ENCODE measurements at regions not wholly inside any gene's neighbourhood (a gene's known extent, or its start where the extent isn't known, plus 50 kb on each side); places are given as distances from the start of the nearest gene placed in this dataset.
A peak's percentile ranks its signal among the peaks of the same experiment; 100 is the strongest.

DNA sequence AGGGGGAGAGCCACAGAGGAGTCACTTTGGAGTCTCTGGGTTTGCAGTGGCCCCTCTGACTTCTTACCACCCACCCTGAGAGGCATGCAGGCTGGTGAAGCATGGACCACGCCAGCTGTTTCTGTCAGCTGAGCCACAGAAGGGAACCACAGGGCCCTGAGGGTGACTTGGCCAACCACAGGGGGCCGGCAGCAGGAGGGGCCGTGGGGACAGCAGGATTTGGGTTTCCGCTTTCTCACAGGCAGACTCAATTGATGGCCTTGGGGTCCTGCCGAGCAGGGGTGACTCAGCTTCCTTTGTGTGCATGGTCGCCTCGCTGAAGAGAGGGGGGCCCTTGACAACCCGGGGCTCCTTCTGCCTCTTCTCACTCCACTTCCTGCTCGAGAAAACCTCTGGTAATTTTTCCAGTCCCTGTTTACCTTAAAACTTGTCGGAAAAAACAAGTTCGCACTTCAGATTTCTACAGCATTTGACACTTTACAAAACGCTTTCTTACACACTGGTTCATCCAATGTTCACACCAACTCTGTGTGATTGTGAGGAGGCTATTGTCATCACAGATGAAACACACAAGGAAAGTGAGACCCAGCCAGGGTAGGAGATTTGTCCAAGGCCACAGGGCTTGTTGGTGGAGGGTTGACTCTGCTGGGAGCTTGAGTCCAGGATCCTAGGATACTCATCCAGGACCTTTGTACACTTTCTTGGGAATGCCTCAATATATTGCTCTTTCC, 311.2 kb downstream of the LPIN1 start:
- DNase-seq (ENCODE audit: low read depth in 3 of 3), result peak in 1 of 3 experiments; percentile 5

DNA sequence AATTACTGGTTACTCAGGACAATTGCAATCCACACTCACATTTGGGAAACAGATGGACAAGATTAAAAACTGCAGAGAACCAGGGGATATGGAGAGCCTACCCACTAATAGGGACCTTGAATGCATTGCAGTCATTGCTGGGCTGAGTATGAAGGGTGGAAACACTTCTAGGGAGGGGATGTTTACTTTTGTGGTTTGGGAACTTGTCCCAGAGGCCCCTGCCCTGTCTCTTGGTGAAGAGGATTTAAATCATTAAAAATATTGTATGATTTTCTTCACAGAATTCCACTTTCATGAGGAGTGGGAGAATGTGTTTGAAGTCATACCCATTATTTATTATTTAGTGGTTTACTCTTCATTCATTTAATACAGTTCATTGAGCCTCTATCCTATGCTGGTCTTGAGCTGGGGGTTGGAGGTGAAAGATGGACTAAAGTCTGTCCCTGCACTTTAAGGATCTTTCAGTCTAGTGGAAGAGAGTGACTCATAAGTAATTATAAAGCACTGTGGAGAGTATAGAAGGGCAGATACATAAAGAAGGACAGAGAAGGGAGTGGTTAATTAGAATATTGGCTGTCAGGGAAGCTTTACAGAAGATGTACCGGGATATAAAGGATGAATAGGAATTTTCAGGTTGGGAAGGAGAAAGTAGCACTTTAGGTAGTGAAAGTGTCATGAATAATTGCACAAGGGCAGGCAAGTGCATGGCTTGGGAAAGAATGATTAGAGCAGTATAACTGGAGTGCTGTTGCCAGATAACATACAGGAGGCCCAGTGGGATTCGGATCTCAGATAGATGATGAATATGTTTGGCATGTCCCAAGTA, 313.4 kb downstream of the LPIN1 start:
- DNase-seq (ENCODE audit: low read depth in 3 of 3), result no peak

DNA sequence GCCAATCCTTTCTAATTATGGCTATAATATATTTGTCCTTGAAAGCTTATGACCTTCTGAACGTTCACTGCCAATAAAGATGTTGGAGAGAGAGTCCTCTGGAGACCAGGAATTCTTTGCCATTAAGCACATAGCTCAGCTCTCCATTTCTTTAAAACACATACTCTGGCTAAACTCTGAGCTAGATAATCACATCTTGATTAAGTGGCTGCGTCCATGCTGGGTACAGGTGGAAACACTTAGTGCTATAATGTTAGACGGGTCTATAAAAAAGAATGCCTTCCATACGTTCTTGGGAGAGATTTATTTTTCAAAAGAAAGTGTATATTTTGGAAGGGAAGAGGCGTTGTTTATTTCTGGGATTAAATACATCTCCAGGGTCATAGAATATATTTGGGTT, 314.5 kb downstream of the LPIN1 start:
- DNase-seq (ENCODE audit: low read depth in 3 of 3), result no peak

DNA sequence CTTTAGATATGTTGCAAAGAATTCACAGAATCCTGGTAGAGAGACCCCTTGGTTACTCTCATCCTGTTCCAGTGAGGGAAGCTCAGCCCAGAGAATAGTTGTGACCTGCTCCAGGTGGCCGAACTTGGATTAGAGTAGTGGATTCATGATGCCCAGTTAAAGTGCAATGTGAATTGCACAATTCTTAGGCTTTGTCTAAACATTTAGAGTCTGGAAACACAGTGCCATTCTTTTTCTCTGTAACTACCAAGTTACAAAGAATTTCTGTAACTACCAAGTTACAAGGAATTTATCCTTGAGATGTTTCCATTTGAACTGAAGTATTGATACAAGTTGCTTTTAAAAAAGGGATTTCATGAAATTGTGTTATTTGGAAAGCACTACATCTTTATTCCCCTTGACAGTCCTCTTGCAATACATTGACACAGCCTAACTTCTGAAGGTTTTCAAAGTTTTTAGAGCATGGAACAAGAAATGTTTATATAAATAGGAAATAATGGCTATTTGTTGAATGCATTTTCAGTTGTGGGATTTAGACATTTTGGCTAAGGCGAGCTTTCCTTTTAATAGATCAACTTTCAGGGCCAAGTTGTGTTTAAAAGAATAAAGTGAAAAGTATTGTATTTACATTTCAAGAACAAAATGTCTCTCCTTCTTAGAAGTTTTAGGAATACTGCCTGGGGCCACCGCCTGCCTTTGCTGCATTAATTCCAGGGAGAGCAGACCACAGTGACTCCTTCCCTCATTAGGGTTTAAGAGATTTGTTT, 315.0 kb downstream of the LPIN1 start:
- DNase-seq (ENCODE audit: low read depth in 3 of 3), result no peak

DNA sequence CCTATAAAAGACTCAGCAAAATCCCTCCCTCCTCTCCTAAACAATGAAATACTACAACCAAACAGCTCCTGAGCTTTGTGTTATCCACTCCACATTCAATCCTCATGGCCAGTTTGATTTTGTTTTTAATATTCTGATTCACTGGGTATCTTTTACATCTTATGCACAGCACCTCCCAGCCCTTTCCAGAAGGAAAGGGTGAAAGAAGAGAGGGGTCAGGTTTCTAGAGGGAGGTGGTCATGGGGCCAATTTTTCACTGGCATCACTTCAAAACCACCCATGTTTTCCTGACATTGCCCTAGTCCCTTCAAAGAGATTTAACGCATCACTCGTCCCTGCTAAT, 315.6 kb downstream of the LPIN1 start:
- DNase-seq (ENCODE audit: low read depth in 3 of 3), result no peak

DNA sequence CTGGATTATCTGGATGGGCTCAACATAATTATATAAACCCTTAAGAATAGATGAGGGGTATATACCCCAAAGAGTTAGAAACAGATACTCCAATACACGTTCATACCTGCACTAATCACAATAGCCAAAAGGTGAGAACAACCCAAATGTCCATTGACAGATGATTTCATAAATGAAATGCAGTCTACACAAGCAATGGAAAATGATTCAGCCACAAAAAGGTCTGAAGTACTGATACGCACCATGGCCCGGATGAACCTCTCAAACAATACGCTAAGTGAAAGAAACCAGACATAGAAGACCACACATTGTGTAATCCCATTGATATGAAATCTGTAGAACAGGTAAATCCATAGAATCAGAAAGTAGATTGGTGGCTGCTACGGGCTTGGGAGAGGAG, 316.8 kb downstream of the LPIN1 start:
- no peak for DNase-seq (ENCODE audit: low read depth in 3 of 3)

DNA sequence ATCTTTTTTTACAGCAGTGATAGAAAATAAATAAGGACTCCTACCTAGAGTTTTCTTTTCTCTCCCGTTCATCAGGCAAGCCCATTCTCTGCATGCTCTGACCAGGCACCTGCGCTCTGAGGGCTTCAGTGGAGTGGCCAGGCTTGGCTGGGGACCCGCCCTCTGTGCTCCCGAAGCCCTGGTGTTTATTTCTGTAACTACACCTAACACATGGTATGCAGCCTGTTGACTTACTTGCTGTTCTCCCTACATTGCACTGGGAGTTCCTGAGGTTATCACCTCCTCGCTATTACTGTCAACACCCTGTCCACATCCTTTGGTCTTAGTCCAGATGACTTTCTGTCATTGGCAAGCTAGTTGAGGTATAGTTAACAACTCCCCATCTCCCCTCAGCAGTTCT, 317.7 kb downstream of the LPIN1 start:
- DNase-seq (ENCODE audit: low read depth in 3 of 3), result no peak

DNA sequence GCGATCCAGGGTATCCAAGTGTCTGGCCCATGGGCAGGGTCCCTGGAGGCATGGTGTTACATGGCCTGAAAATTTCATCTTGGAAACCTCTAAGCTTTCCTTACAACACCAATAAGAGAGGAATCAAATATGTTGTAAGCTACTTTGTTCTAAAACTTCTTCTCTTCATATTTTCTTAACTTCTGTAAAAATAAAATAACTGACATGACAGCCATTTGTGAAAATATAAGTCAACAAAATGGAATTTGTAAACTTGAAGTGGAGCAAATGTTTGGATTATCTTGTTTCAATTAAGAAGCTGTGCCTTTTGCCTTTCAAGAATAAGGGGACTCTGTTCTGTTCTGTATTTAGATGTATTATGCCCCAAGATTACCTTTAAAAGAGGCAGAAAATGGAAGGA, 319.7 kb downstream of the LPIN1 start:
- DNase-seq (ENCODE audit: low read depth in 3 of 3), result no peak

DNA sequence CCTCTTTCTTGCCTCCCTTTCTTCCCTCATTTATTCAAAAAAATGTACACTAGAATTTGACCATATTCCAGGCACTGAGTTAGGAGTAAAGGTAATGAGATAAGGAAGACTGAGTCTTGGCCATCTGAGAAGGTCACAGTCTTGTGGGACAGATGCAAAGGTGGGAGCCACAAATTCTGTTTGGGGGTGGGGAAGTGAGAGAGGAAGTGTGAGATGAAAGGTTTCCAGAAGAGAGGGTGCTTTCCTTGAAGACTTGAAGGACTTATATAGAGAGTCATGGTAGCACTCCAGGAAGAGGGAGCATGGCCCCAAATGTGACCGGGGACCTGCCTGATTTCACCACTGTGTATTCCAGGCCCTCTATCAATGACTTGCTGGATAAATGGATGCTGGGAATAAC, 320.6 kb downstream of the LPIN1 start:
- DNase-seq (ENCODE audit: low read depth in 3 of 3), result no peak

DNA sequence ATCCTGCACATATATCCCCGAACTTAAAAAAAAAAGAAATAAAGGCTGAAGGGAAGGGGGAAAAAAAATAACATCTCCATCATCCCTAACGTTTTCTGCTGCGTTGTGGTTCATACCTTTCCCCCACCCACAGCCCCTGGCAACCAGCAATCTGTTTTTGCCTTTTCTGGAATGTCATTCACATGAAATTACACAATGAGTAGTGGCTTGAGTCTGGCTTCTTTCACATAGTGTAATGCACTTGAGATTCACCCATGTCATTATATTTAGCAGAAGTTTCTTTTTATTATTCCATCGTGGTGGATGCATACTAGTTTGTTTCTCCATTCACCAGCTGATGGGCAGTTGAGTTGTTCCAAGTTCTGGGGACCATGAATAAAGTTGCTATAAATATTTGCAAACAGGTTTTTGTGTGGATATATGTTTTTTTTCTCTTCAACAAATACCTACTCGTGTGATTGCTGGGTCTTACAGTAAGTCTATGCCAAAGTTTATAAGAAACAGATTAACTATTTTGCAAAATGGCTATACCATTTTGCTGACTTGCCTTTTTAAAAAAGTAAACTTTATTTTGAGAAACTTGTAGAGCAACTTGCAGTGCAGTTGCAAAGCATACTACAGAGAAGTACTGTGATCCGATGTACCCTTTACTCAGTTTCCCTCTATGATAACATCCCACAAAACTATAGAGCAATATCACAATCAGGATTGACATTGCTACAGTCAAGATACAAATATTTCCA, 322.5 kb downstream of the LPIN1 start:
- no peak for DNase-seq (ENCODE audit: low read depth in 3 of 3)

DNA sequence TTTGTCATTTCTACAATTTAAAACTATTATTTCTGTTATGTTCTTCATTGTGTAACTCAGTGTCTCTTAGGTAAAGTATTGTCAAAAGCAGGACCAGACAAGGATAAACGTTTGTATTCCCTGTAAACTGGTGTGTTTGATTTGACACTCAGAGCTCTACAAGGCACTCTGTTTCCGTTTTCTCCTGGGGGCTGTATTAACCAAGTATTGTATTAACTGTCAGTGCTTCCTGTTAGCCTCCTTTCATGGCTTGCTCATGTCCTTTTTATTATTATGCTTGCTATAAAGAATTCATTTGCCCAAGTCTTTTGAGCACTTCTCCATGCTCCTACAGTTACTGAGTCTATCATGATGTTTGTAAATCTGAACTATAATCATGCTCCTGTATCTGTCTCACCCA, 323.7 kb downstream of the LPIN1 start:
- no peak for DNase-seq (ENCODE audit: low read depth in 3 of 3)

DNA sequence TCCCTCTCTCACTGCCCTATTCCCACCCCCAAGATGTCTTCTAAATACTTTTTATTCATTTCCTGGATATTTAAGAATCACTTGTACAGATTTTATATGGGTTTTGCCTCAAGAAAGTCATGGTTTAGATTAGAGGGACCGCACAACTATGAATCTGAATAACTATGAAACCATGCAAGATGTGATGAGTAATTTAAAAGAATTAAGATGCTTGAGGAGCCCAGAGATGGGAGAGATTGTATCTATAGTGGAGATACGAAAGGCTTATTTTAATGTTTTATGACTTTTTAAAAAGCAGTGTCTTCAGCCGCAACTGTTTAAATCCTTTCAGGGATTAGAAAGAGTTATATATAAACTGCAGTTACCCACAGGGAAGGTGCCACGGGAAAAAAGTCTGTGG, 324.1 kb downstream of the LPIN1 start:
- DNase-seq (ENCODE audit: low read depth in 3 of 3), result no peak

DNA sequence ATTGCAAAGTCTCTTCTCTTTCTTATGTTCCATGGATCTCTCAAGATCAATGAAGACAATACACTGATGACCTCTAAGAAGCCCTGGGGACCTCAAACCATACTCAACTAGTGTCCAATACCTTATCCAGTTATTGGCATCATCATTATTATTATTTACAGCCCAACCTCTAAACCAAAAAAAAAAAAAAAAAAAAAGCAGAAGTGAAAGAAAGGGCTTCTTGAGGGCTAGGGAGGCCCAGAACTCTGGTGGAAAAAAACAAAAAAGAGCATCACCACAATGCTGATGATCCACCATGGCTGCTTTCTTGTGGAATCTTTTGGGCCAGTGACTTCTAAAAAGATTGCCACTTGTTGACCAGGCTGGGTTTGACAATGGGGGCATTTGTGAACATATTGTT, 324.9 kb downstream of the LPIN1 start:
- no peak for DNase-seq (ENCODE audit: low read depth in 3 of 3)

DNA sequence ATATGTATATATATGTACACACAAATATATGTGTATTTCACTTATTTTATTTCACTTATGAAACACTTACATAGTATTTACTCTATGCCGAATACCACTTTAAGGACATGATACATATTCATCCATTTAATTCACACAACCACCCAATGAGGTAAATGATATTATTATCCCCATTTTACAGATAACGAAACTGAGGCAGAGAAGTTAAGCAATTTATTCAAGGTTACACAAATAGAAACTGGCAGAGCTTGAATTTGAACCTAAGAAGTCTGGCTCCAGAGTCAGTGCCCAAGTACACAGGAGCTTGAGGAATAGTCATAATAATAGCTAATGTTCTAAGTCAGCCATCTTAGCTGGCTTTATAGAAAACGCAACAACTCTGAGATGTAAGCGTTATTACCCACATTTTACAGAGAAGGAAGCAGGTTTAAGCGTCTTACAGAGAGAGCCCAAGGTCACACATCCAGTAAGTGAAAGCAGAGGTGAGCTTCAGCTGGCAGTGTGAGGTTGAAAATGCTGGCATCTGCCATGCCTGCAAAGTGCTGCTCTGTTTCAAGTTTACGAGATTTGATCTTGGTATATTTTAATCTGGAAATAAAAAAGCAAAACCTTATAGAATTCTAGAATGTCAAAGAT, 326.9 kb downstream of the LPIN1 start:
- no peak for DNase-seq (ENCODE audit: low read depth in 3 of 3)

DNA sequence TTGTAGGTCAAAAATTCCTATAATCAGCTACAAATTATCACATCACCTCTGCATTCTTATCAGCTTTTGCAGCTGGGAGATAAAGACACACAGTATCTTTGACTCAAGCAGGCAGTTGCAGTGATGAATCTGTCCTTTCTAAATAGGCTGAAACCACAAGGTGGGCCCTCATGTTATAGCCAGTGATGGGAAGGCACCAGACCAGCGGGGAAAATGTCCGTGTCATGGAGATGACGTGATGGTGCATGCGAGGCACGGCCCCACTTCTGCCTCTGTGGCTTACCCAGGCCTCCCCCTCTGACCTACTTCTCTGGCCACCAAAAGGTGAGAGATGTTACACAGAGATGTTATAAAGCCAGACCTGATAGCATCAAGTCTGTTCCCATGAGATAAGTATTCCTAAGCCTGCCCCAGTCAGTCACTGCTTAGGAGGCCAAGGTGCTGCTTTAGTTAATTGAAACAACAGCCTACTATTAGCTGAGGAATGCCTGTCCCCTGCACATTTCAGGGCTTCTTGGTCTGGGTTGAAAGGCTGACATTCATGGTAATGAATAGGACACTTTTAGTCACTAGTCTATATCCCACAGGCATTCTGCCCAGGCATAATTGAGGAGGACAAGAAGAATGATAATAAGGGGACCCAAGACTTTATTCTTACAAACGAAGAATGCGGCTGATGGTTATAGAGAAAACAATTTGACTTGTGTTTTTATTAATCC, 327.9 kb downstream of the LPIN1 start:
- DNase-seq (ENCODE audit: low read depth in 3 of 3), result no peak

DNA sequence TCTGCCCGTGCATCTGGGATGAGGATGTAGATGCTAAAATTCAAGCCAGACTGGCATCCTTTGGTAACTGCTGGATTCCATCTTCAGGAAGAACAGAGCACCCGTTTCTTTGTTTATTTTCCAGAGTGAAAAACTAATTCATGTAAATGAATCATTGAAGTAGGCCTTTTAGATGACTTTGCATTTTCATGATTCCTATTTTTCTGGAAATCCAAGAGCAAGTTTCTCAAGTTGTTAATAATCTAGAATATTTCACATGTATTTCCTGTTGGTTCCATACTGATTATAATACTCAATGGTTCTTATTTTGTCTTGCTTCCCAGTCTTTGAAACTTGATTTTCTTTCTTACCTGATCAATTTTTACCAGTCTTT, 328.4 kb downstream of the LPIN1 start:
- DNase-seq (ENCODE audit: low read depth in 3 of 3), result no peak

DNA sequence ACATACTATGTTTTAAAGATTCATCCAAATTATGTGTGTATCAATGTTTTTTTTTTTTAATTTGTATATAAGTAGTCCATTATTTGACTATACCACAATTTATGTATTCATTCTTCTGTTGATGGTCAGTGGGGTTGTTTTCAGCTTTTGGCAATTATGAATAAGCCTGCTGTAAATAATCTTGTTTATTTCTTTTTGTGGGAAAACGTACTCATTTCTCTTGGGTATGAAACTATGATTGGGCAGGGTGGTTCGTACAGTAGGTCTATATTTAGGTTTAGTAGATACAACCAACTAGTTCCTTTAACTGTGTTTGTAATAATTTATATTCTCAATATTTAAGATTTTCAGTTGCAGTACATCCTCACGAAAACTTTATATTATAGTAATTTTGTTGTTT, 329.2 kb downstream of the LPIN1 start:
- no peak for DNase-seq (ENCODE audit: low read depth in 3 of 3)

DNA sequence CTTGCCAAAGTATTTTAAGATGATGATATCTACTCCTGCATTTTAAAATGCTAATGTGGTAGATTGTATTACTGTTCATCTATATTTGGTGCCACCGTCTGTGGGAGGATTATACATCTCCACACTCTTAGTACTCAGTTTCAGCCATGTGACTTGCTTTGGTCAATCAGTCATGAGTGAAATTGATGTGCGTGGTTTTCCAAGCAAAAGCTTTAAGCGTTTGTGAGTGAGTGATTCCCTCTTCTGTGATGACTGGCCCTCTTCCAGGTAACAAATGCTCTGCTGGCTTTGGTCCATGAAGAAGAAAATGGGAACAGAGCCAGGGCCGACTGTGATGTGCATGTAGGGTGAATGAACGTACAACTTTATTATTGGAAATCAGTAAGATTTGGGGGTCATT, 330.4 kb downstream of the LPIN1 start:
- no peak for DNase-seq (ENCODE audit: low read depth in 3 of 3)

DNA sequence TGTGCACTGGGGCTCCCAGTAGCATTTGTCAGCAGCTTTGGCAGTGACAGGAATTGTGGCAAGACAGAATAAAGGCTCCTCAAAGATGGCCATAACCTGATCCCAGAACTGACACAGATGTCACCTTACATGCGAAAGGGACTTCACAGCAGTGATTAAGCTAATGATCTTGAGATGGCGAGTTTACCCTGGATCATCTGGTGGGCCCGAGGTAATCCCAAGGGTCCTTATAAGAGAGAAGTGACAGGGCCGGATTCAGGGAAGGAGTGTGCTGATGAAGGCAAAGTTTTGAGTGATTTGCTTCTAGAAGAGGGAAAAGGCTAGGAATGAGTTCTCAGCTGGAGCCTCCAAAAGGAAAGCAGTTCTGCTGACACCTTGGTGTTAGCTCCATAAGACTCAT, 333.9 kb downstream of the LPIN1 start:
- no peak for DNase-seq (ENCODE audit: low read depth in 3 of 3)

DNA sequence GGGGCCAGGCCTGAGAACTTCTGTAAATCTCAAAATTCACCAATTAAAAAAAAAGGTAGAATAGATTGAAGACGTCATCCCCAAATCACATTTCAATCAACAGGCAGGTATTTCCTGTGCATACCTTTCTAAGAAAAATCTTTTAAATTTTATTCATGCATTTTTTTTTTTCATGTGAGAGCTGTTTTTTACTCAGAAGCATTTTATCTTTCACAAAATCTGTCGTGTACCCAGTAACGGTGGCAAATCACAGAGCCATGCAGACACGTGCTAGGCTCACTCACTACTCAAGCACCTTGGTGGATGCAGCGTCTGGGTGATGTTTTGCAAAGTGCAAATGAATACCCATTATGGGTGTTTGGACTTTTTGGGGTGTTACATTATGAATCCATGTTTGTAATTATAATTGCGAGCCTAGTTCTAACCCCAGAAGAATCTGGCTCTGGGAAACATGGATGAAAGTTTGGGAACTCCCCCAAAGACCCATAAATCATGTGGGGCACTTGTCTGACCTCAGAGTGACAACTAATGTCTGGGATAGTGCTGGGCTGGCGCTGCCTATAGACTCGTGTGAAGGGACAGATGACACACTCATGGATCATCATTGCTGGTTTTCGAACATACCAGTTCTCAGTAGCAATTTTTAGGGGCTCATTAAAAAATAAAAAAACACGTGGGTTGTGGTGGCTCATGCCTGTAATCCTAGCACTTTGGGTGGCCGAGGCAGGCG, 335.2 kb downstream of the LPIN1 start:
- DNase-seq (ENCODE audit: low read depth in 3 of 3), result peak in 1 of 3 experiments; percentile 3
